Stomach (tissue), 4 donors: ENCODE measurements at regions not wholly inside any gene's neighbourhood (a gene's known extent, or its start where the extent isn't known, plus 50 kb on each side); places are given as distances from the start of the nearest gene placed in this dataset.

Experiments
- POLR2A ChIP-seq, 4 donors: fragments of 450-650 bp; IDR thresholded peaks; one replicate each; pipeline ENCODE4 v1.6.1; 2016; ENCODE audit warnings: antibody characterized with exemption in 4 of 4, control low read depth in 2 of 4, mild to moderate bottlenecking in 1 of 4, moderate library complexity in 1 of 4
- POLR2AphosphoS5 ChIP-seq, 3 donors: sonication (generic); formaldehyde crosslinking; IDR thresholded peaks; one replicate each; pipeline ENCODE4 v1.6.1; 2016; ENCODE audit warnings: antibody characterized with exemption in 3 of 3
- TF ChIP-seq, protein P1 (sequence below), 7 experiments: fragments of 450-650 bp in 4 of 7; fragments of 200-600 bp in 3 of 7; sonication (generic) in 3 of 7; IDR thresholded peaks; one replicate each; pipeline ENCODE4 v1.5.1; 2016 to 2019; ENCODE audit warnings: antibody characterized with exemption in 7 of 7, control low read depth in 2 of 7, mild to moderate bottlenecking in 1 of 7

DNA sequence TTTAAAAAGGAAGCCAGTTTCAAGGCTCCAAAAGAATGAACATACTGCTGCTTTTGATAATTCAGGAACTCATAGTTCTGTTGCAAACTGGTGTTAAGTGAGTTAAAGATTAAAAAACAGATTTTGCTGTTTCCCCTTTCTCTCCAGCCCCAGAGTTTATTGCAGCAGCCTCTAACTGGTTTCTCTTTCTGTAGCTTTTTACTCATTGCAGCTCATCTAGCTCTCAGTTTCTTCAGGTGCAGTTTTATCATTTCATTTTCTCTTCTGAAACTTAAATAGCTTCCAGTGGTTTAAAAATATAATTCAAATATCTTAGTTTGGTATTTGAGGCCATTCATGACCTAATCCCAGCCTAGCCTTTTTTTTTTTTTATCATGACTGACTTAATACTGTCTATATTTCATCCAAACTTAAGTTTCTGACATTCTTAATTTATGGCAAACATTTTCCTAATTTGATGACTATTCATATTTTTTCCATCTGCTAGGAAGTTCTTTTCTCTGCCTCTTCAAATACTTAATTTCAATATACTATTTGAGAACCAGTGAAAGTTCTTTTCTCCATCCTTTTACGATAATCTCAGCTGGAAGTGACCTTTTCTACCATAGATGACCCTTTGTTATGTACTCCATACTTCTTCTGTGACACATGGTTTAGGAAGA, 252.7 kb upstream of the GRIA1 start:
- TF ChIP-seq, protein P1, sequence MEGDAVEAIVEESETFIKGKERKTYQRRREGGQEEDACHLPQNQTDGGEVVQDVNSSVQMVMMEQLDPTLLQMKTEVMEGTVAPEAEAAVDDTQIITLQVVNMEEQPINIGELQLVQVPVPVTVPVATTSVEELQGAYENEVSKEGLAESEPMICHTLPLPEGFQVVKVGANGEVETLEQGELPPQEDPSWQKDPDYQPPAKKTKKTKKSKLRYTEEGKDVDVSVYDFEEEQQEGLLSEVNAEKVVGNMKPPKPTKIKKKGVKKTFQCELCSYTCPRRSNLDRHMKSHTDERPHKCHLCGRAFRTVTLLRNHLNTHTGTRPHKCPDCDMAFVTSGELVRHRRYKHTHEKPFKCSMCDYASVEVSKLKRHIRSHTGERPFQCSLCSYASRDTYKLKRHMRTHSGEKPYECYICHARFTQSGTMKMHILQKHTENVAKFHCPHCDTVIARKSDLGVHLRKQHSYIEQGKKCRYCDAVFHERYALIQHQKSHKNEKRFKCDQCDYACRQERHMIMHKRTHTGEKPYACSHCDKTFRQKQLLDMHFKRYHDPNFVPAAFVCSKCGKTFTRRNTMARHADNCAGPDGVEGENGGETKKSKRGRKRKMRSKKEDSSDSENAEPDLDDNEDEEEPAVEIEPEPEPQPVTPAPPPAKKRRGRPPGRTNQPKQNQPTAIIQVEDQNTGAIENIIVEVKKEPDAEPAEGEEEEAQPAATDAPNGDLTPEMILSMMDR (IDR thresholded peaks at IDR 0.05) = no peak
- TF ChIP-seq POLR2A (IDR thresholded peaks at IDR 0.05) (no peak), POLR2AphosphoS5 (IDR thresholded peaks at IDR 0.05) (no peak)
